GM12878 (cell line): ENCODE measurements at regions not wholly inside any gene's neighbourhood (a gene's known extent, or its start where the extent isn't known, plus 50 kb on each side); places are given as distances from the start of the nearest gene placed in this dataset.

Experiments
- ATAC-seq: fragments of 200-7000 bp; cut with Tn5 transposase; 3 replicates; pipeline ENCODE4 v1.9.1; 2020; ENCODE audit warnings: mild to moderate bottlenecking, moderate library complexity
- BruUV-seq: library from RNA; stranded (reverse); fragments of 400-500 nt; replicated peaks from 2 replicates; lab custom pipeline; 2021; lab: Mats Ljungman, UMichigan
- CTCF ChIA-PET: fragments of 300-600 bp; sonication (Branson Sonifier 250); formaldehyde crosslinking; extraction: SDS; loops from one replicate; lab custom pipeline; 2021; ENCODE audit warnings: inconsistent platforms; lab: Yijun Ruan, JAX
- POLR2A ChIA-PET: fragments of 350-600 bp; formaldehyde crosslinking; extraction: SDS; loops from one replicate; lab custom pipeline; 2021; ENCODE audit warnings: inconsistent platforms; lab: Charles Lee
- RAD21 ChIA-PET: fragments of 300-600 bp; sonication (Branson Sonifier 250); formaldehyde crosslinking; loops from one replicate; lab custom pipeline; 2023; ENCODE audit warnings: antibody characterized with exemption; ENCODE audit not compliant: unreplicated experiment; lab: Charles Lee
- SMC1A ChIA-PET: fragments of 300-600 bp; sonication (Branson Sonifier 250); formaldehyde crosslinking; loops from one replicate; lab custom pipeline; 2023; ENCODE audit not compliant: unreplicated experiment, uncharacterized antibody; lab: Charles Lee
- DNase-seq: peaks from one replicate; pipeline ENCODE4 v3.0.0-alpha.2; 2011; ENCODE audit warnings: low read depth, low spot score
- FAIRE-seq: peaks from 3 replicates; lab custom pipeline; 2011; peaks lifted over from hg19 to GRCh38; lab: Jason Lieb, UNC
- H2AFZ ChIP-seq: 2 replicates; pipeline ENCODE4 v1.6.0; 2011; ENCODE audit warnings: low read depth, low read length, control low read depth; ENCODE audit not compliant: control insufficient read depth
- H3K27ac ChIP-seq: 2 replicates; pipeline ENCODE4 v1.5.1; 2011; ENCODE audit warnings: control low read depth; ENCODE audit not compliant: control insufficient read depth, insufficient read depth
- H3K27me3 ChIP-seq, 2 experiments: replicated peaks in 1 of 2; 2 replicates each; pipeline versions ENCODE4 v1.6.0 to v1.6.1; 2011; ENCODE audit warnings: low read length in 1 of 2; ENCODE audit not compliant: control insufficient read depth in 2 of 2, insufficient read depth in 2 of 2
- H3K36me3 ChIP-seq, 2 experiments: 2 replicates each; pipeline ENCODE4 v1.5.1; 2011; ENCODE audit warnings: low read length in 1 of 2; ENCODE audit not compliant: control insufficient read depth in 2 of 2, insufficient read depth in 2 of 2
- H3K4me1 ChIP-seq: 2 replicates; pipeline ENCODE4 v1.6.1; 2011; ENCODE audit warnings: mild to moderate bottlenecking, low read length, moderate library complexity, mixed read lengths; ENCODE audit not compliant: control insufficient read depth, insufficient read depth
- H3K4me2 ChIP-seq: 2 replicates; pipeline ENCODE4 v1.6.0; 2011; ENCODE audit warnings: control low read depth; ENCODE audit not compliant: control insufficient read depth, insufficient read depth
- H3K4me3 ChIP-seq: fragments of 200-600 bp; sonication (generic); 2 replicates; pipeline ENCODE4 v1.5.1; 2016
- H3K79me2 ChIP-seq: 2 replicates; pipeline ENCODE4 v1.6.0; 2011; ENCODE audit warnings: low read length; ENCODE audit not compliant: control insufficient read depth, insufficient read depth
- H3K9ac ChIP-seq: 2 replicates; pipeline ENCODE4 v1.8.0; 2011; ENCODE audit warnings: low read length, control low read depth, mixed read lengths; ENCODE audit not compliant: control insufficient read depth, insufficient read depth
- H3K9me3 ChIP-seq: replicated peaks from 3 replicates; pipeline ENCODE4 v1.5.1; 2011; ENCODE audit warnings: mild to moderate bottlenecking, low read length; ENCODE audit not compliant: control insufficient read depth, insufficient read depth
- H4K20me1 ChIP-seq: 2 replicates; pipeline ENCODE4 v1.6.0; 2011; ENCODE audit not compliant: control insufficient read depth, insufficient read depth
- BMI1 ChIP-seq: fragments of 450-650 bp; IDR thresholded peaks from 2 replicates; pipeline ENCODE4 v1.6.1; 2016; ENCODE audit warnings: mild to moderate bottlenecking, moderate library complexity, borderline replicate concordance
- EGR1 ChIP-seq, 2 experiments: IDR thresholded peaks; 1 replicate in 1 of 2; 2 replicates in 1 of 2; pipeline ENCODE4 v1.6.1; 2011 to 2012; ENCODE audit warnings: low read depth in 2 of 2, low read length in 2 of 2, borderline replicate concordance in 1 of 2, mild to moderate bottlenecking in 1 of 2, moderate library complexity in 1 of 2
- ESRRA ChIP-seq: IDR thresholded peaks from 2 replicates; pipeline ENCODE4 v1.6.1; 2012; ENCODE audit warnings: mild to moderate bottlenecking, low read length, improper control_type of control experiment
- FOS ChIP-seq: IDR thresholded peaks from 3 replicates; pipeline ENCODE4 v1.6.1; 2011; ENCODE audit warnings: borderline replicate concordance; ENCODE audit not compliant: insufficient read length; ENCODE audit errors: extremely low read depth
- MEF2A ChIP-seq: IDR thresholded peaks from 2 replicates; pipeline ENCODE4 v1.6.1; 2011; ENCODE audit warnings: low read depth, mild to moderate bottlenecking, low read length, moderate library complexity; ENCODE audit not compliant: insufficient read depth
- NFYB ChIP-seq: IDR thresholded peaks from 2 replicates; pipeline ENCODE4 v1.6.1; 2011; ENCODE audit warnings: low read depth, mild to moderate bottlenecking, low read length, improper control_type of control experiment, moderate library complexity; ENCODE audit not compliant: insufficient read depth
- RAD51 ChIP-seq: fragments of 450-650 bp; IDR thresholded peaks from 2 replicates; pipeline ENCODE4 v1.6.1; 2016; ENCODE audit warnings: moderate library complexity, mild to moderate bottlenecking, inconsistent platforms
- RUNX3 ChIP-seq: IDR thresholded peaks from 2 replicates; pipeline ENCODE4 v1.6.1; 2012; ENCODE audit warnings: low read length, inconsistent platforms
- SIN3A ChIP-seq: IDR thresholded peaks from 2 replicates; pipeline ENCODE4 v1.6.1; 2012; ENCODE audit warnings: low read depth, low read length, improper control_type of control experiment
- SIX5 ChIP-seq: IDR thresholded peaks from 2 replicates; pipeline ENCODE4 v1.6.1; 2011; ENCODE audit warnings: mild to moderate bottlenecking, low read depth, low read length, moderate library complexity; ENCODE audit not compliant: severe bottlenecking
- SREBF1 ChIP-seq: IDR thresholded peaks from 2 replicates; pipeline ENCODE4 v1.6.1; 2012; ENCODE audit warnings: mild to moderate bottlenecking, low read length
- STAT1 ChIP-seq: fragments of 450-650 bp; conservative IDR thresholded peaks from 2 replicates; pipeline ENCODE4 v1.6.1; 2014; ENCODE audit warnings: antibody characterized with exemption, mild to moderate bottlenecking
- TCF7 ChIP-seq: IDR thresholded peaks from 2 replicates; pipeline ENCODE4 v1.6.1; 2014; ENCODE audit warnings: antibody characterized with exemption, borderline replicate concordance
- ZNF217 ChIP-seq: fragments of 450-650 bp; IDR thresholded peaks from 2 replicates; pipeline ENCODE4 v1.6.1; 2017; ENCODE audit warnings: antibody characterized with exemption, mild to moderate bottlenecking
- WGBS: methylation state at CpG from one replicate; pipeline ENCODE4 v1.1.6; 2016; ENCODE audit warnings: low lambda C conversion rate; ENCODE audit not compliant: insufficient replicate concordance, insufficient coverage; ENCODE audit errors: missing lambda C conversion rate; 5-methylcytosine and 5-hydroxymethylcytosine counted together
- in situ Hi-C: fragments of 300-500 bp; cut with MboI; formaldehyde crosslinking; loops from 9 replicates; pipeline ENCODE4 v1.14.3; 2018; ENCODE audit warnings: mixed read lengths
- intact Hi-C: fragments of 100-400 bp; cut with micrococcal nuclease; formaldehyde crosslinking; loops from one replicate; pipeline ENCODE4 v1.14.2; 2022; ENCODE audit not compliant: unreplicated experiment
- TF ChIP-seq, protein P1 (sequence below): IDR thresholded peaks from 2 replicates; pipeline ENCODE4 v1.6.1; 2012; ENCODE audit warnings: low read depth, low read length, improper control_type of control experiment
- TF ChIP-seq, protein P2 (sequence below): fragments of 450-650 bp; IDR thresholded peaks from 2 replicates; pipeline ENCODE4 v1.6.1; 2017; ENCODE audit warnings: antibody characterized with exemption, mild to moderate bottlenecking, moderate library complexity
- TF ChIP-seq, protein P3 (sequence below): fragments of 450-650 bp; formaldehyde crosslinking; IDR thresholded peaks from 2 replicates; pipeline ENCODE4 v1.4.0; 2022; ENCODE audit warnings: mild to moderate bottlenecking, moderate library complexity

DNA sequence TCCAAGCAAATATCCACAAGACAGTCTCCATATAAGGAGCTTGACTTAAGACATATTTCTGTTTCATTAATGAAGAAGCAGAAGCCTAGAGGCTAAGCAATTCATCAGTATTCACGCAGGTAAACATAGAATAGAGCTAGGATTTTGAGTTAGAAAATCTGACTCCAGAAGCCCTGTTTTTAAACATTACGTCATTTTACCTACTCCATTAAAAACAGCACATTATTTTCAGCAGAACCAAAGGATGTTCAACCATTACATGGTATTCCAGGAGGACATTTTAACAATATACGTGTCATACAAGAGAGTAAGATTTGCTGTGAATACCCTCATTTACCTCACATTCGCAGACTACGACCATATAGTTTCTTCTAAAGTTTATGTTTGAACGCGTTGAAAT lies 403.3 kb upstream of the TRAM1L1 start:
- intact Hi-C loops: no loop called here
- 54% methylated on average over 7 of the region's 7 CpGs for WGBS
- TF ChIP-seq, protein P1, sequence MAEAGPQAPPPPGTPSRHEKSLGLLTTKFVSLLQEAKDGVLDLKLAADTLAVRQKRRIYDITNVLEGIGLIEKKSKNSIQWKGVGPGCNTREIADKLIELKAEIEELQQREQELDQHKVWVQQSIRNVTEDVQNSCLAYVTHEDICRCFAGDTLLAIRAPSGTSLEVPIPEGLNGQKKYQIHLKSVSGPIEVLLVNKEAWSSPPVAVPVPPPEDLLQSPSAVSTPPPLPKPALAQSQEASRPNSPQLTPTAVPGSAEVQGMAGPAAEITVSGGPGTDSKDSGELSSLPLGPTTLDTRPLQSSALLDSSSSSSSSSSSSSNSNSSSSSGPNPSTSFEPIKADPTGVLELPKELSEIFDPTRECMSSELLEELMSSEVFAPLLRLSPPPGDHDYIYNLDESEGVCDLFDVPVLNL: no peak
- TF ChIP-seq RAD51 (no peak), EGR1 (IDR thresholded peaks at IDR 0.05; ENCODE audit: borderline replicate concordance in 1 of 2, low read depth in 2 of 2, low read length in 2 of 2) (no peak), RUNX3 (no peak), SIX5 (no peak), STAT1 (no peak), MEF2A (no peak), ZNF217 (no peak), SIN3A (no peak), TCF7 (no peak), ESRRA (no peak), FOS (no peak), NFYB (no peak), SREBF1 (no peak), BMI1 (no peak)
- TF ChIP-seq, protein P2, sequence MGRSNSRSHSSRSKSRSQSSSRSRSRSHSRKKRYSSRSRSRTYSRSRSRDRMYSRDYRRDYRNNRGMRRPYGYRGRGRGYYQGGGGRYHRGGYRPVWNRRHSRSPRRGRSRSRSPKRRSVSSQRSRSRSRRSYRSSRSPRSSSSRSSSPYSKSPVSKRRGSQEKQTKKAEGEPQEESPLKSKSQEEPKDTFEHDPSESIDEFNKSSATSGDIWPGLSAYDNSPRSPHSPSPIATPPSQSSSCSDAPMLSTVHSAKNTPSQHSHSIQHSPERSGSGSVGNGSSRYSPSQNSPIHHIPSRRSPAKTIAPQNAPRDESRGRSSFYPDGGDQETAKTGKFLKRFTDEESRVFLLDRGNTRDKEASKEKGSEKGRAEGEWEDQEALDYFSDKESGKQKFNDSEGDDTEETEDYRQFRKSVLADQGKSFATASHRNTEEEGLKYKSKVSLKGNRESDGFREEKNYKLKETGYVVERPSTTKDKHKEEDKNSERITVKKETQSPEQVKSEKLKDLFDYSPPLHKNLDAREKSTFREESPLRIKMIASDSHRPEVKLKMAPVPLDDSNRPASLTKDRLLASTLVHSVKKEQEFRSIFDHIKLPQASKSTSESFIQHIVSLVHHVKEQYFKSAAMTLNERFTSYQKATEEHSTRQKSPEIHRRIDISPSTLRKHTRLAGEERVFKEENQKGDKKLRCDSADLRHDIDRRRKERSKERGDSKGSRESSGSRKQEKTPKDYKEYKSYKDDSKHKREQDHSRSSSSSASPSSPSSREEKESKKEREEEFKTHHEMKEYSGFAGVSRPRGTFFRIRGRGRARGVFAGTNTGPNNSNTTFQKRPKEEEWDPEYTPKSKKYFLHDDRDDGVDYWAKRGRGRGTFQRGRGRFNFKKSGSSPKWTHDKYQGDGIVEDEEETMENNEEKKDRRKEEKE: no peak
- TF ChIP-seq, protein P3, sequence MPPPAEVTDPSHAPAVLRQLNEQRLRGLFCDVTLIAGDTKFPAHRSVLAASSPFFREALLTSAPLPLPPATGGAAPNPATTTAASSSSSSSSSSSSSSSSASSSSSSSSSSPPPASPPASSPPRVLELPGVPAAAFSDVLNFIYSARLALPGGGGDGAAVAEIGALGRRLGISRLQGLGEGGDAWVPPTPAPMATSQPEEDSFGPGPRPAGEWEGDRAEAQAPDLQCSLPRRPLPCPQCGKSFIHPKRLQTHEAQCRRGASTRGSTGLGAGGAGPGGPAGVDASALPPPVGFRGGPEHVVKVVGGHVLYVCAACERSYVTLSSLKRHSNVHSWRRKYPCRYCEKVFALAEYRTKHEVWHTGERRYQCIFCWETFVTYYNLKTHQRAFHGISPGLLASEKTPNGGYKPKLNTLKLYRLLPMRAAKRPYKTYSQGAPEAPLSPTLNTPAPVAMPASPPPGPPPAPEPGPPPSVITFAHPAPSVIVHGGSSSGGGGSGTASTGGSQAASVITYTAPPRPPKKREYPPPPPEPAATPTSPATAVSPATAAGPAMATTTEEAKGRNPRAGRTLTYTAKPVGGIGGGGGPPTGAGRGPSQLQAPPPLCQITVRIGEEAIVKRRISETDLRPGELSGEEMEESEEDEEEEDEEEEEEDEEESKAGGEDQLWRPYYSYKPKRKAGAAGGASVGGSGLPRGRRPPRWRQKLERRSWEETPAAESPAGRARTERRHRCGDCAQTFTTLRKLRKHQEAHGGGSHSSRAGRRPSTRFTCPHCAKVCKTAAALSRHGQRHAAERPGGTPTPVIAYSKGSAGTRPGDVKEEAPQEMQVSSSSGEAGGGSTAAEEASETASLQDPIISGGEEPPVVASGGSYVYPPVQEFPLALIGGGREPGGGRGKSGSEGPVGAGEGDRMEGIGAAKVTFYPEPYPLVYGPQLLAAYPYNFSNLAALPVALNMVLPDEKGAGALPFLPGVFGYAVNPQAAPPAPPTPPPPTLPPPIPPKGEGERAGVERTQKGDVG (CRISPR knock-in tag): no peak

More for the DNA sequence above, 403.3 kb upstream of the TRAM1L1 start:
- Histone ChIP-seq H3K27ac (no peak overlapping the region), H3K9me3 (no peaks in the 10 kb centered on the region), H3K4me2 (no peak overlapping the region), H3K36me3 (no peaks in the 10 kb centered on the region), H3K4me1 (no peaks in the 10 kb centered on the region), H3K4me3 (no peak overlapping the region), H3K9ac (no peak overlapping the region), H4K20me1 (no peaks in the 10 kb centered on the region), H3K79me2 (no peaks in the 10 kb centered on the region), H2AFZ (no peak overlapping the region), H3K27me3 (no peaks in the 10 kb centered on the region)
- no peak for FAIRE-seq
- ChIA-PET SMC1A (interaction anchor here (1.2 kb wide), 1 partner anchor 25 kb away, joined by 3 read pairs; no protein-coding TSS in a partner anchor), CTCF (no interaction called here), RAD21 (no interaction called here), POLR2A (no interaction called here)
- no peak for DNase-seq
- BruUV-seq: no TSS peak
- ATAC-seq: no peak
- in situ Hi-C loops: no loop called here
